GM23338 (cell line): ENCODE measurements at regions not wholly inside any gene's neighbourhood (a gene's known extent, or its start where the extent isn't known, plus 50 kb on each side); places are given as distances from the start of the nearest gene placed in this dataset.

ENCODE experiments used
- CTCF ChIP-seq, 2 experiments: fragments of 200-600 bp in 1 of 2; sonication (generic) in 1 of 2; conservative IDR thresholded peaks; 2 replicates each; pipeline versions ENCODE4 v1.5.1 to v1.6.1; 2016 to 2017; ENCODE audit warnings: antibody characterized with exemption in 2 of 2, low read depth in 2 of 2, mild to moderate bottlenecking in 2 of 2, moderate library complexity in 1 of 2
- EZH2 ChIP-seq: fragments of 200-600 bp; sonication (generic); IDR thresholded peaks from one replicate; pipeline ENCODE4 v1.8.0; 2017; ENCODE audit warnings: antibody characterized with exemption, mild to moderate bottlenecking, low read depth; ENCODE audit not compliant: unreplicated experiment

GRCh38 chr3:102735311-102735710 is 300.5 kb downstream of the ZPLD1 start:
- TF ChIP-seq CTCF (conservative IDR thresholded peaks at IDR 0.05; ENCODE audit: low read depth in 2 of 2) (no peak), EZH2 (no peak)
